NCI-H2029 treated with DMSO at 0.1 percent for 48 hours (cell line): ENCODE measurements at regions not wholly inside any gene's neighbourhood (a gene's known extent, or its start where the extent isn't known, plus 50 kb on each side); places are given as distances from the start of the nearest gene placed in this dataset.
A peak's percentile ranks its signal among the peaks of the same experiment; 100 is the strongest.
"Not testable (repeated sequence)": the region's sequence is repeated elsewhere in the genome, so short reads cannot be mapped to it uniquely, and the experiment has no call there.

ENCODE experiments used
- DNase-seq: peaks from one replicate; lab custom pipeline; 2025; lab: John Stamatoyannopoulos, UW

DNA sequence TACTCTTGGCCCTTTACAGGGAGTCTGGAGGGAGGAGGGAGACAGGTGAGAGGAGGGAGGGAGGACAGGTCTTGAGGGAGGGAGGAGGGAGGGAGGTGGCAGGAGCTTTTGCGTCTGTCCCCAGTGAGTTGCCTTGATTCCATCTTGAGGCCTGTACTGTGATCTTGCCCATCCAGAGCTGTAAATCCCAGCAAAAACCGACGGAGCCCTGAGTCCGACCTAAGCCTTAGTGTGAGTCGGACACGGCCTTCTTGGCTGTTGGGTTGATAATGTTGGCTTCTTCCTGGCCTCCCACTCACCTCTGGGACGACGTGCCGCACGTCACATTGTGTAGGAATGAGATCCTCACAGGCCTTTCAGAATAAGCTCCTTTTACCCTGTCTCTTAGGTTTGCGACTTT, 72.5 kb downstream of the RGS12 start:
- no peak for DNase-seq

DNA sequence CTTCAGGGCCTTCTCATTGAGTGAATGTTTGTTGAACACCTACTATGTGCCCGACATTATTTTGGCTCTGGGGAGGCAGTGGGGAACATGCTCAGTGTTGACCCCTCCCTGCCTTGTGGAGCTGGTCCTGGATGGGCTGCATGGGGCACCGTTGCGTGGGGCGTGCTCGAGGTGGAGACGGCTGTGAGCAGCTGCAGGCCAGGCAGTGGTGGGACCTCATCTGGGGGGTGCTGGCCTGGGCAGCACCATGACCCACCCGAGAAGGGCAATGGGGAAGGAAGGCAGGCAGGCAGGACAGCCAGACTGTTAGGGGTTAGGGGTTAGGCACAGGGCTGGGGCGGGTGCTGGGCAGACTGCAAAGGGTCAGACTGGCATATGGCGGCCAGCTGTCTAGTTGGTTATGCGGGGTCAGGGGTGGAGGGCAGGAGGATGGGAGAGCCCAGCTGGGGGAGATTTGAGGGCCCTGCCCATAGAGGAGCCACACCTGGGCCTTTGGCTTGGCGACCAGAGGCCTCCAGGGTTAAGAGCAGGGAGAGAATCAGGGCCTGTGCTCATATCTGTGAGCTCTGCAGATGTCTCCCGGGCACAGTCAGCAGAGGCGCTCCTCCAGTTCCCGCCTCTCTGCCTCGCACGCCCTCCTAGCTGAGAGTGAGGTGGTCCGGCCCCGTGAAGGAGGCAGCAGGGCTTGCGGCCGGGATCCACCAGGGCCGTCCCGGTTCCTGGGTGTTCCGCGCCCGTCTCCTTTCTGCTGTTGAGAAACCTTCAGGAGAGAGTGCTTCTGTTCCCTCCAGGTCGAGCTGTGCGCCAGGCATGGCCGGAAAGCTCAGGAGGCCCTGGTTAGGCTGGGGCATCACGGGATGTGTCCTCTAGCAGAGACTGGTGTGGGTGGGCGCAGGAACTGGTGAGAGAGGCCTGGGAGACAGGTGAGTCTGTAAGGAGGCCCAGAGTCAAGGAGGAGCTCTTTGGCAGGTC, 73.3 kb downstream of the RGS12 start:
- DNase-seq, result no peak

DNA sequence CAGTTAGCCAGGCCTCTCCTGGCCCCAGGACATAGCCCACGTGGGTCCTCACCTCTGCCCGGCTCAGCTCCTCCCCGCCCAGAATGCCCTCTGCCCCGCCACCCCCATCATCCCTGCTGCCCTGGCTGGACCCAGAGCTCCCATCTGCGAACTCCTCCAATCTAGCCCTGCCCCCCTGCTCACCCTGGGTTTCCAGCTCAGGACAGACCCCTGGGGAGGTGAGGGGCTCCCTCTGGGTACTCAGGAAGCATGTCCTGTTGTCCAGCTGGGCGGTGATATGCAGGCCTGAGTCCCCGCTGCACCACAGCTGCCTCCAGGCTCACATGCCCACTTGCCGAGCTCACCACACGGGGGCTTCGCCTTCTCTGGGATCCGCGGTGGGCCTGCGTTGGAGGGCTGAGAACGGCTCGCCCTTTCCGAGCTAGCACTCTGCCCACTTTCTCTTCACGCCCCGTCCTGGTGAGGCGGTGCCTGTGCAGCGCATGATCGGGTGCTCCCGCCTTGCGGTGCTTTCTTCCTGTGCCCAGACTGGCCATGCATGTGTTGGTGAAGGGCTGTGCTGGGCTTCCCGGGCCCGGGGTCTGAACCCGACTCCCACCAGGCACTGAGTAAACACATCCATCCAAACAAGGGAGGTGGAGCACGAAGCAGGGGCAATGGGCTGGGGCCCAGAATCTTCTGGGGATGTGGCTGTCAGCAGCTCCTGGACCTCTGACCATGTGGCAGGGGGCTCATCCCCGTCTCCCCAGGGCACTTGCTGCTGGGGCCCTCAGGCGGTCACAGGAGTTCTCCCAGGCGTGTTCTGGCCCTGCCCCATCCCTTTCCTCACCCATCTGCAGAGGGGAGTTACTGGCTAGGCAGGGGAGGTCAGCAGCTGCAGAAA, 74.3 kb downstream of the RGS12 start:
- no peak for DNase-seq

DNA sequence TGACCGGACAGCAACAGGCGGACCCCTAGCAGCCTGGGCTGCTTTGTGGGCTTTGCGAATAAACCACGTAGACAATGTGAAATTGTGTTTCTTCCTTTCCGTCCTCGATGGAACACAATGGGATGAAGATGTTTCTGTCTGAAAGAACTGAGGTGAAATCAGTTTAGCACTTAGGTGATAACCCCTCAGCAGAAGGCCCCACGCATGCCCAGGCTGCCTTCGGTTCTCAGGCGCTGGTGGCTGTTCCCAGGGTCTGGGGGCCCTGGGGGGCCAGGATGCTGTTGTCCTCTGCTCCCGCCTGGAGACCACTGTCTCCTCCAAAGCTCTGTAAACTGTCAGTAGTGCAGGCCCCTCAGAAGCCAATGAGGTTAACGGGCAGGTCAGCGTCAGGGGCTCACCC, 73.9 kb upstream of the HGFAC start:
- DNase-seq, result no peak

DNA sequence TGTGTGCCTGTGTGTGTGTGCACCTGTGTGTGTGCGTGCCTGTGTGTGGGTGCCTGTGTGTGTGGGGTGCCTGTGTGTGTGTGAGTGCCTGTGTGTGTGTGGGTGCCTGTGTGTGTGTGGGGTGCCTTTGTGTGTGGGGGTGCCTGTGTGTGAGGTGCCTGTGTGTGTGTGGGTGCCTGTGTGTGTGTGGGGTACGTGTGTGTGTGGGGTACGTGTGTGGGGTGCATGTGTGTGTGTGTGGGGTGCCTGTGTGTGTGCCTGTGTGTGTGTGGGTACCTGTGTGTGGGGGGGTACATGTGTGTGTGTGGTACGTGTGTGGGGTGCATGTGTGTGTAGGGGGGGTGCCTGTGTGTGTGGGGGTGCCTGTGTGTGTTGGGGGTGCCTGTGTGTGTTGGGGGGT, 73.4 kb upstream of the HGFAC start:
- no peak for DNase-seq

DNA sequence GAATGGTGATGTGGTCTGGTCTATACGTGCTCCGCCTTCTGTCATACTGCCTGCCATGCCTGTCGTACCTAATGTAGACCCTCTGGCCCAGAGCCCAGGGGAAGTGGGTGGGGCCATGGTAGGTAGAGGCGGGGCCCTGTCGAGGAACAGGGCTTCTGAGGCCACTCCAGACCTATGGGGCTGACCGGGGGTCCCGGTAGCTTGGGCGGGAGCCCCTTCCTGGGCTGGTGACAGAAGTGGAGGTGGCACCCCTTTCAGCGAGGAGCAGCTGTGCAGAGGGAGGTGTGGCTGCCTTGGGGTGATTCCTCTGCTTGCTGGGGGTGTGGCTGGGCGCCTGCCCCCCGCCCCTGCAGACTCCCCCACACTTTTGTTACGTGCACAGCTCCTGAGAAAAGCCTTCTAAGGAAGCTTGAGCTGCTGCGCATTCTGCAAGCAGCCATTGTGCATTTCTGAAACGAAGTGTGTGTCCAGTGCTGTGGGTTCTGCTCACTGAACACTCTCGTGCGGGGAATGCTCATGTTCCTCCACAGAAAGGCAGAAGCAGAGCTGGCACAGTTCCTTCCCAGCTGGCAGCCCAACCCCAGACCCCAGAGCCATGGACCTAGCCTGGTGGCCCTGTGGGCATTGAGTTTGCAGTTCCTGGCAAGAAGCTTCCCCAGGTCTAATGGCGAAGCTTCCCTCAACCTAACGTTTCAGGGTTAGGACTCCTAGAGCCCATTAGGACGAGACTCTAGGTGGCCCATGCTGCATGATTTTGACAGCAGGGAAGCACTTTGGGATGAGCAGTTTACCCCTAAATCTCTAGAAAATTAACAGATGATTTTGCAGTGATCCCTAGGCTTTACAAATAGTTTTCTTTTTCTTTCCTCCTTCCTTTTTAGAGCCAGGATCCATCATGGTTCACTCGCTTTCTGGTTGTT, 72.7 kb upstream of the HGFAC start:
- DNase-seq, result no peak

DNA sequence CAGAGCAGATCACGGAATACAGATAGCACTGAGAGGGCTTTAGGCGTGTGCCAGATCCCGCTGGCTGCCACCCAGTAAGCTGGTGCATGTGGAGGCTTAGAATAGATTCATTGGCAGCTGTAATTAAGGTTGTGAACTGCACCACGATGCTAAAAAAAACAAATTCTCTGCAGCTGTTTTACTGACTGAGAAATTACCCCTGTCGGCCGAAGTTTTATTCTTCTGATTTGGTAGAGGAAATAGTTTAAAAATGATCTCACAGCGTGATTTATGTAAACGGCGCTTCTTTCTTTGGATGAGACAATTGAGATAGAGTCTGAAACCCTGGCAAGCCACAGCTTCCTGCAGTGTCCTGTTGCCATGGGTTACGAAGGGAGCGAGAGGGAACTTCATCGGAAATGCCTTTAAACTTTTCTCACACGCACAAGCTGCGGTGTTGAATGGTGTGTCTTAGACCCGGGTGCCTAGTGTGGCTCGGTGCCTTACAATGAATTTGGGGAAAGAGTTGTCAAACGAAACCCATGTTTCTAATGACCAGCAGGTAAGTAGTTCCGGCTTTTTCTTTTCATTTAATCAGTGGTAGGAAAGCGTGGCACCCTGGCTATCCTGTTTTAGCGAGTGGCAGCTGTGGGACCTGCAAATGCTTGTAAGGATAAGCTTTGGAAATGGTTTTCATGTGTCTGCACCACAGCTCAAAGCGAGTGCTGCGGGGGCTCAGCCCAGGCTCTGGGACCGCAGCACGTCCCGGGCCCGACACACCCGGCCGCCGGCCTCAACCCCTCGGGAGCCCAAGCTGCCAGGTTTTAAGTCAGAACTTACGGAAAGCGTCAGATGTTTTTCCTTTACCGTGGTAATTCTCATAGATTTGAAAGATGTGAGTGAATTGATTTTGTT, 71.7 kb upstream of the HGFAC start:
- no peak for DNase-seq

DNA sequence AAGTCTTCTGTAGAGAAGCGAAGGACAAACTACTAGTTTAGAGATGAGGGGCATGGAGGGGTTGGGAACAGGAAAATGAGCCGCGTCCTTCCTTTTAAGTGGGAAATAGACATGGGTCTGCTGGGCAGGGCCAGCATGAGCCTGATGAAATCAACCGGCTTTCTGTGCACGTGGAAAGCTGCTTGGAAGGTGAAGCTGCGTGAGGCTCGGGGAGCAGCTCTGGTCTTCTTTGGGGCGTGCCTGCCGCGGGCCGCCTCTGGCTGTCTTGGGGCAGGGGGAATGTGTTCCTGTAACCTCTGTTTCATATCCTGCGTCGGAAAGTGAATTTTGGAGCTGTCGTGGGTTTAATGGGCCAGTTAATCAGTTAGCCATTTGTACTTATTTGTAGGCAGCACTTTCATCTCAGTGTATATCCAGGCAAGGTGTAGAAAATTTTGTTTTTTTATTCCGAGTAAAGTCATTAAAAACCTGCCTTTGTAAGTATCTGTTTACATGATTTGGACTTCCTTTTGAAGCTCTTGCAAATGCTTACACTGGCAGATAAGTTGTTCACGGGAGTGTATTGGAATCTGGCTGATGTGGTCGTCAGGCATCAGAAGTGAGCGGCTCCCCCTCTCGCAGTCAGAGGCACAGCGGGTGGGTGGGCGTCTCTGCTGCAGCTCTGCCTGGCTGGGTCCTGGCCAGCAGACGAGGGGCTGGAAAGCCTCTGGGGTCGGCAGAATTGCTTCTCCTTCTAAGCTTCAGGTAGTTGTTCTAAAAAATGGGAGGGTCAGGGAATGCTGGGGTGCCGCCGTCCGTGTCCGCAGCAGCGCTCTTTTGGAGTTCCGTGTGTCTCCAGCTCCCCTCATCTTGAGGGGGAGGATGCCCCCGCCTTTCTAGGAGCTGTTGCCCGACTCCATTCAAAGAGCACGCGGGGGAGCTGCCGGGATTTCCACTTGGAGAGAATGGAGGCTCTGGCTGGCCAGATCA, 70.5 kb upstream of the HGFAC start:
- no peak for DNase-seq

DNA sequence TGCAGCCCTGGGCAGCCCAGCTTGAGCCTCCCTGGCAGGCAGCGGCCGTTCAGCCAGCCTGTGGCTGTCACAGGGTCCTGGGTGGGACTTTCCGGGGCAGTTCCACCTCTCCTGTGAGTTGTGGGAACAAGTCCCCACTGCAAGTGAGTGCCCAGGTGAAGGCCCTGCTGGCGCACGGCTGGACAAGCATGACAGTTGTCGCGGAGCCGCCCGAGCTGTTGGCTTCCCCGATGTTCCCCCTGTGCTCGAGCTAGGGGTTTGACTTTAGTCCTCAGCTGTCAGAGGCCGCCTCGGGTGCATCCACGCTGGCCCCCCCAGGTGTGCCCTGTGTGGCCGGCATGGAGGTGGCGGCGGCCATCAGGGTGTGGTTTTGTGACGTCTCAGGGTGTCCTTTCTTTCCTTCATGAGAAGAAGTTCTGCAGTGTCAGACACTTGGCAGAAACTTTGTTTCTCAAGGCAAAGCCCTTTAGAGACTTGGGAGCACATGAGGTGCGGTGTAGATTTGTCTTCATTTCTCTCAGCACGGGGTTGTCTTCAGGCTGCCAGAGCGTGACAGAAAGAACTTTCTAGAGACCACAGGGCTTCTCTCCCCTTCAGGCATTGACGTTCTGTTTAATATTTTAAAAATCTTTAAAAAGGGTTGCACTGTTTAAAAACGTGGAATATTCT, 69.4 kb upstream of the HGFAC start:
- no peak for DNase-seq

DNA sequence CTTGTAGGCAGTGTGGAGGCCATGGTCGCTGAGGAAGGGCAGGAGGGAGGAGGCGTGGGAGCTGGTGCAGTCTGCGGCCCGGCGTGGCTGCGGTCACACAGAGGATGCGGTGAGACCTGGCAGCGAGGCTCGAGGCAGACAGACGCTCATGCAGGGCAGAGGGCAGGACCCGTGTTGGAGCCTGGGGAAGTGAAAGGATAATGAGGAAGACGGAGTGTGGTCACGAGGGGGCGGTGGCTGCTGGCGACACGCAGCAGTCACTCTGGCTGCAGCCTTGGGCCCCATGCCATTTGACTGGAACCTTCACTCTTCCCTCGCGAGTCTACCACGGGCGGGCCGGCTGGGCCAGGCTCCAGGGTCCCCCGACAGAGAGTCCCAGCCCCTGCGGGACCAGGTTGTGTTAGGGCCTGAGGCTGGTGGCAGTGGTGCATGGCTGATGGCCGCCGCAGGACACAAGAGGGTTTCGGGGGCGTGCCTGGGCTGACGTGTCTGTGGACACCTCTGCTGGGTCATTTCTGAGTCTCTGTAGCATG, 68.8 kb upstream of the HGFAC start:
- no peak for DNase-seq

DNA sequence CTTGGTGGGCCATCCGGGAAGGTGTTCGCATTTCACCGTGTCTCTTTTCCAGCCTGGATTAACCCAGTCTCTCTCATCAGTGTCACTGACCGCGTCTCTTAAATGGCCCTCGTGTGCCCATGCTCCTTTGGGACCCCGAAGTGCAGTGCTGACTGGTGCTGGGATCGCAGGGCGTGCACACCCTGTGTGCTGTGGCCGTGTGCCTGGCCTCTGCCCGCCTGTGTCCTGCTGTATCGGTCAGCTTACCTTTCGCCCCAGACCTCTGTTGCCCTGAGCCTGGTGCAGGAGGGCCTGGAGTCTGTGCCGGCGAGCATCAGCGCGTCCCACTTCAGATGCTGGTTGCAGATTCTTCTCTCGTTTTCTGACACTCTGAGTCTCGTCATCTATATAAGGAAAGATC, 68.3 kb upstream of the HGFAC start:
- no peak for DNase-seq

DNA sequence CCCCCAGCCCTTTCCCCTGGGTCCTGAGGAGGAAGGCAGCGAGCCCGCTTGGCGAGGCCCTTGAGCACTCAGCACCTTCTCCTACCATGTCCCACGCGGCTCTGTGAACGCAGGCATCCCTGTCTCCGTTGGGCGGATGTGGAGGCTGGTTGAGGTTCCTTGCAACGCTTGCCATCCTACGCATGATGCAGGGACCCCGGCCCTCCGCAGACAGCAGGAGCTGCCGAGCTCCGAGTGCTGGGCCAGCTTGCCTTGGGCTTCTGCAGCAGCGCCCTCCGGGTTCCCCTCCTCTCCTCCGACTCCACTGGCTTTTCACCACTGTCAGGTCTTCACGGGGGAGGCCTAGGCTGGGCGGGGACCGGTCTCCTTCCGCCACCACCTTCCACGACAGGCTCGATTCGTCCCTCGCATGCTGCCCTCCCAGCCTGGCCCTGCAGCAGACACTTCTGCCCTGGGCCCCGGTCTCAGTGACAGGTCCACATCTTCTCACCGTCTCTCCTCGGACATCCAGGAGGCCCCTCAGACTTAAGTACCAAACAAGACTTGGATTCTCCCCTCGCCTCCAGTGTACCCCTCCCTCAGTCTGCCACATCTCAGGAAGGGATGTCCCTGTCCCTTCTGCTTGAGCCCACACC, 67.6 kb upstream of the HGFAC start:
- DNase-seq, result no peak

DNA sequence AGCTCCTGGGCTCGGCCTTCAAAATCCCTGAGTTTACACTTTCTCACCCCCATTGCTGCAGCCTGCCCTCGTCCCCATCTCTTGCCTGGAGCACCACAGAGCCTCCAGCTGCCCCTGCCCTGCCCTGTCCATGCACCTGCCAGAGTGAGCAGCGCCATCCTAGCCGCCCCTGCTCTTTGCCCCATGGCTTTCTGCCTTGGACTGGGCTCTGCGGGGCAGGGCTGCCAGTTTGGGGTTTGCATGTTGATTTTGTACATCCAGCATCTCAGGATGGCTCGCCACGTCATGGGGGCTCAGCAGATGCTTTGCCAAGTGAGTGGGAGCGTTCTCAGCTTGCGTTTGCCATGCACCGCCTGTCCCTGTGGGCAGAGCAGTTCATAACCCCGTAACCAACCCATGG, 67.1 kb upstream of the HGFAC start:
- no peak for DNase-seq

DNA sequence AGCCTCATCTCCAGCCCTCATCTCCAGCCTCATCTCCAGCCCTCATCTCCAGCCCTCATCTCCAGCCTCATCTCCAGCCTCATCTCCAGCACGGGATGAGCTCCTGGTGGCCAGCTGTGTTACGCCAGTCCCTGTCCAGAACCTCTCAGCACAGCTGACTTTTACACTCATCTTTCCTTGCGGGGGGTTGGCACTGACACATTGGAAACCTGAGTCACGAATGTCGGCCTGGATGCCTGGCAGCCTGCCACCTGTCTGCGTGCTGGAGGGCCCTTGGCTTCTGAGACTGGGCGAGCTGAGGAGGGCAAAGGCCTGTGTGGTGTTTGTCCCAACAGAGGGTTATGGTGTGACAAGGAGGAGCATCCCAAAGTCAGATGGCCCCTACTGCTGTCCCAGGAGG, 66.1 kb upstream of the HGFAC start:
- DNase-seq, result peak; percentile 53

DNA sequence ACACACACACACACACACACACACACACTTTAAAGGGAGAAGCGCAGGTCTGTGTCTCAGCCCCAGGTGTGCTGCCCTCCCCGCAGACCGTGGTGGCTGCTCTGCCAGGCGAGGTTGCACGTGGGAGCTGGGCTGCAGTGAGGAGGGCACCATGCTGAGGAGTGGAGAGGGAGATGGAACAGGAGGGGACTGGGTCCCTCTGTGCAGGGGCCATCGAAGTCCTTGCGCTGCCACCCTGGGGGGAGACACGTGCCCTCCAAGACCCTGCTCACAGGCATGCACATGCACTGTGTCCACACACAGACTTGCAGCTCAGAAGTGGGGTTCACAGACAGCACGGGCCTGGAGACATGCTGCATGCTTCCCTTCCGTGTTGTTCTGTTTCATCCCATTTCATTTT, 65.5 kb upstream of the HGFAC start:
- DNase-seq, result no peak

DNA sequence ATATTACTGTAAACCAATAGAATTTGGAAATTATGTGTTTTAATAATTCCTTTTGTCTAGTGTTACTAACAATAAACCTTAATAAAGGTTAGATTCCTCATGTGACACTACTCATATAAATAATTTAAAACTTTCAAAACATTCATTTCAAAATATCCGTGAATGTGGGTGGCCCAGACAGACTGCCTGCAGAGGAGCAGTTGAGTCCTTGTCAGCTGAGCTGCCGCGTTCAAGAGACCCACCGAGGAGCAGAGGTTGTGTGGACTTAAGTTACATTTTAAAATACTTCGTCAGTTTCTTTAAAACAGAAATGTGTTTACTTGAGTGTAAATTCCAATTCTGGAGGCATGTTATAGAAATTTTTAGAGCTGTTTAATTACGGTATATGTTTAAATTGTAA, 64.2 kb upstream of the HGFAC start:
- no peak for DNase-seq

DNA sequence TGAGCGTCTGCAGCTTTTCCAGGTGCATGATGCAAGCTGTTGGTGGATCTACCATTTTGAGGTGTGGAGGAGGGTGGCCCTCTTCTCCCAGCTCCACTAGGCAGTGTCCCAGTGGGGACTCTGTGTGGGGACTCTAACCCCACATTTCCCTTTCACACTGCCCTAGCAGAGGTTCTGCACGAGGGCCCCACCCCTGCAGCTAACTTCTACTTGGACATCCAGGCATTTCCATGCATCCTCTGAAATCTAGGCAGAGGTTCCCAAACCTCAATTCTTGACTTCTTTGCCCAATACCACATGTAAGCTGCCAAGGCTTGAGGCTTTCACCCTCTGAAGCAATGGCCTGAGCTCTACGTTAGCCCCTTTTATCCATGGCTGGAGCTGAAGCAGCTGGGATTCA, 61.4 kb upstream of the HGFAC start:
- DNase-seq, result not testable (repeated sequence)

DNA sequence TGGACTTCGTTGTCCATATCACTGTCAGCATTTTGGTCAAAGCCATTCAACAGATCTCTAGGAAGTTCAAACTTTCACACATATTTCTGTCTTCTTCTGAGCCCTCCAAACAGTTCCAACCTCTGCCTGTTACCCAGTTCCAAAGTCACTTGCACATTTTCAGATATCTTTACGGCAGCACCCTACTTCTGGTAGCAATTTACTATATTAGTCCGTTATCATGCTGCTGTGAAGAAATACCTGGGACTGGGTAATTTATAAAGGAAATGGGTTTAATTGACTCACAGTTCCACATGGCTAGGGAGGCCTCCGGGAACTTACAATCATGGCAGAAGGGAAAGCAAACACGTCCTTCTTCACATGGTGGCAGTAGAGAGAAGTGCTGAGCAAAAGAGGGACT, 60.6 kb upstream of the HGFAC start:
- DNase-seq, result not testable (repeated sequence)
